DND-41 (cell line): ENCODE measurements at regions not wholly inside any gene's neighbourhood (a gene's known extent, or its start where the extent isn't known, plus 50 kb on each side); places are given as distances from the start of the nearest gene placed in this dataset.

ENCODE experiments used
- CTCF ChIP-seq: IDR thresholded peaks from 2 replicates; pipeline ENCODE4 v1.5.1; 2012; ENCODE audit warnings: borderline replicate concordance, low read length, moderate library complexity, mild to moderate bottlenecking; ENCODE audit not compliant: poor library complexity, severe bottlenecking; ENCODE audit errors: extremely low read depth
- EZH2 ChIP-seq: IDR thresholded peaks from 3 replicates; pipeline ENCODE4 v1.6.1; 2012; ENCODE audit warnings: borderline replicate concordance, low read depth, mild to moderate bottlenecking, moderate library complexity, low read length, inconsistent platforms; ENCODE audit not compliant: severe bottlenecking

GRCh38 chr3:182172534-182172933 lies 460.8 kb downstream of the SOX2 start:
- TF ChIP-seq CTCF, result no peak
- no peak for TF ChIP-seq EZH2
